Suprapubic skin (tissue), 4 donors: ENCODE measurements at regions not wholly inside any gene's neighbourhood (a gene's known extent, or its start where the extent isn't known, plus 50 kb on each side); places are given as distances from the start of the nearest gene placed in this dataset.
A peak's percentile ranks its signal among the peaks of the same experiment; 100 is the strongest.

Experiments
- DNase-seq, 2 donors: peaks; one replicate each; pipeline ENCODE4 v3.0.0-alpha.2; 2019; ENCODE audit warnings: low spot score in 2 of 2
- H3K27ac ChIP-seq: fragments of 200-600 bp; sonication (generic); one replicate; pipeline ENCODE4 v1.5.1; 2019
- H3K27me3 ChIP-seq: fragments of 200-600 bp; sonication (generic); one replicate; pipeline ENCODE4 v1.5.1; 2019
- H3K36me3 ChIP-seq: fragments of 200-600 bp; sonication (generic); one replicate; pipeline ENCODE4 v1.5.1; 2019
- H3K4me1 ChIP-seq: fragments of 200-600 bp; sonication (generic); one replicate; pipeline ENCODE4 v1.5.1; 2019
- H3K4me3 ChIP-seq: fragments of 200-600 bp; sonication (generic); one replicate; pipeline ENCODE4 v1.5.1; 2019; ENCODE audit warnings: mild to moderate bottlenecking
- H3K9me3 ChIP-seq: fragments of 200-600 bp; sonication (generic); one replicate; pipeline ENCODE4 v1.5.1; 2019
- CTCF ChIP-seq, 2 donors: fragments of 200-600 bp in 1 of 2; fragments of 450-650 bp in 1 of 2; sonication (generic) in 1 of 2; IDR thresholded peaks; one replicate each; pipeline ENCODE4 v1.5.1; 2016 to 2019; ENCODE audit warnings: antibody characterized with exemption in 2 of 2, mild to moderate bottlenecking in 1 of 2, moderate library complexity in 1 of 2
- EP300 ChIP-seq: sonication (generic); formaldehyde crosslinking; IDR thresholded peaks from one replicate; pipeline ENCODE4 v1.6.1; 2017; ENCODE audit warnings: antibody characterized with exemption
- POLR2A ChIP-seq, 2 donors: fragments of 450-650 bp; IDR thresholded peaks; one replicate each; pipeline ENCODE4 v1.6.1; 2017; ENCODE audit warnings: antibody characterized with exemption in 2 of 2, mild to moderate bottlenecking in 2 of 2, moderate library complexity in 2 of 2
- POLR2AphosphoS5 ChIP-seq, 3 donors: sonication (generic); formaldehyde crosslinking; IDR thresholded peaks; one replicate each; pipeline ENCODE4 v1.6.1; 2017; ENCODE audit warnings: antibody characterized with exemption in 3 of 3
- WGBS: methylation state at CpG from one replicate; pipeline ENCODE4 v1.1.5; 2018; 5-methylcytosine and 5-hydroxymethylcytosine counted together

DNA sequence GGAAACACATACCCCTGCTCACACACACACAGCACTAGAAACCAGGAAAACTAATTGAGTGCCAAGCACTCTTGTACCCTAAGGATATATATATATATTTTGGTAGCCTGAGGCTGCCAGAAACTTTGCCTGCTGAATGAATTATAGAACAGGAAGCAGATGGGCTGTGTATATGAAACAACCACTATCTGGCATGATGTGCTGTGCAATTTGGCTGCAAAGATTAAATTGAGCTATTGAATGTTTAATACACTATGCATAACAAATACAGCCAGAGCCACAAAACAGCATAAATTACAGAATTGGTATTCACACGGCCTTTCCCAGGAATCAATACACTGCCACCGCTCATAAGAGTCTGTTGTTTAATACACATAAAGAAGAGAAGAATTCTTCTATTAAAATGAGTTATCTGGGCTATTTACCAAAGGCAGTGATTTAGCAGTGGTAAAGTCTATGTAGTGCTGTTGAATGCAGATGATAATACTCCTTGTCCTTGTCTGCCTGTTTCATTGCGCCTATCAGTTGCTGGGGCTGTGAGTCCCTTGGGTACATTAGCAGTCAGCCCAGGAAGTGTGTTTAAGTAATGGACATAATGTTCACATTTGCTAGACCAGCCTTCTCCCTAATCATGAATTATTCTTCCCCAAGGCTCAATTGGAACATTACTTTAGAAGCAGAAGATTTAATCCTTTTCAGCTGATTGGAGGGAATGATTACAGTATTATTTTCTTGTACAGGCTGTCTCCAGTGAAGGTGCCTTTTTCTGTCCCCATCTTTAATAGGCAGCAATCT is 294.3 kb downstream of the TLE1 start:
- Histone ChIP-seq H3K36me3 (no peaks in the 10 kb centered on the region), H3K27me3 (no peaks in the 10 kb centered on the region), H3K27ac (peak overlapping the region; percentile 7), H3K4me3 (no peak overlapping the region), H3K4me1 (peaks cover 50% of the 10 kb centered on the region), H3K9me3 (no peaks in the 10 kb centered on the region)
- WGBS, result 48% methylated on average over 3 of the region's 3 CpGs
- DNase-seq, result no peak
- TF ChIP-seq EP300 (no peak), POLR2A (IDR thresholded peaks at IDR 0.05) (no peak), CTCF (IDR thresholded peaks at IDR 0.05) (no peak), POLR2AphosphoS5 (IDR thresholded peaks at IDR 0.05) (no peak)

DNA sequence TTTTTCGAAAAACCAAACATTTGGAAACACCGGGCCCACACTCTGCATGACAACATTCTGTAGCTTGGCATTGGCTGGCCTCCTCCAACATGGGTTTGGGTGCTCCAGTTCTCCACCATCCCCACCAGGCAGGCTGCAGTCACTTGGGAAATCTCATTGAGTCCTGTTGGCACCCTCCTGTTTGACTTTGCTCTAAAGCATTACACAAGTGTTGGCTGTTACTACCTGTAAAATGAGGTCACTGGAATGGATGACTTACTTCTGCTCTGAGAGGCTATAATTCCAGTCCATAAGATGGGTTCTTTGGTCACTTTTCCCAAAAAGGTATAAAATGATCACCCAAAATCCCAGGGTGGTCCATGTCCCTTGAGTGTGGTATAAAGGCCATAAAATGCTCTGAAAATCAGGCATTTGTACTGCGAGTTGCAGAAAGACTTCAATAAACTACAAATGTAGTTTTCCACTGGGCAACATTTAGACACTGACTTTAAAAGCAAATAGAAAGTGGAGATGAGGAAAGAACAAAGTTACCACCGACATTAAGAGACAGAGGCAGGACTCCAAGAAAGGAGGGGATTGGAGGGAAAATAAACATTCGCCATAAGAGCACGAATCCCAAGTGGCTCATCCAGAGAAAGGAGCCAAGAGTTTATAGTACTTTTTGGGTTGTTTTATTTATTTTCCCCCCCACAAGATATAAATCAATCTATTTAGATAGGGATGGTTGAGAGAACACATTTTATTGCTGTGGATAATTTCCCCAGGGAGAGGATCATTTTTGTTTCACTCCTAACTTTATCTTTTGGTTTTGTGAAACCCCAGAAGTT is 295.1 kb downstream of the TLE1 start:
- TF ChIP-seq POLR2AphosphoS5 (IDR thresholded peaks at IDR 0.05), result no peak
- TF ChIP-seq CTCF (IDR thresholded peaks at IDR 0.05), result no peak
- TF ChIP-seq POLR2A (IDR thresholded peaks at IDR 0.05), result no peak
- no peak for TF ChIP-seq EP300

DNA sequence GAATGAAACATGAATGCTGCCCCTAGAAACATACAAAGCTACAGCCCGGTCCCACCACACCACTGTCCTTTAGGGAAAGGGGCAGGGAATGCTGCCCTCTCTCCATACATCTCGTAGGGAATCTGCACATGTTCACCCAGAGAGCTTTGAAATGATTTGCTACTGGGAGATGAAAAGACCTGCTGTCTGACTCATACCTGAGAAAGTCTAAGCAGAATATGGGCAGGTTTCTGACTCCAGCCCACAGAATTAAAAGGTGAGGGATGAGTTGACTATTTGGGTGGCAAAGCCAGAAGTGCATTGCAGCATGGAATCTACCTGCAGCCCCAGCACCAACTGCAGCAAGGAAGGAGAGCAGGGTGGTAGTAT is 297.9 kb downstream of the TLE1 start:
- no peak for DNase-seq
- H3K4me3 ChIP-seq, result no peak overlapping the region
- H3K27me3 ChIP-seq, result no peaks in the 10 kb centered on the region
- no peak for TF ChIP-seq CTCF (IDR thresholded peaks at IDR 0.05)
- TF ChIP-seq POLR2AphosphoS5 (IDR thresholded peaks at IDR 0.05), result no peak
- no peak for TF ChIP-seq POLR2A (IDR thresholded peaks at IDR 0.05)
- TF ChIP-seq EP300, result no peak
- no peaks in the 10 kb centered on the region for H3K9me3 ChIP-seq
- peaks cover 62% of the 10 kb centered on the region for H3K4me1 ChIP-seq
- no peaks in the 10 kb centered on the region for H3K36me3 ChIP-seq
- H3K27ac ChIP-seq, result no peak overlapping the region
- 75% methylated on average over 2 of the region's 2 CpGs for WGBS

More for the DNA sequence above, 295.1 kb downstream of the TLE1 start:
- Histone ChIP-seq H3K36me3 (no peaks in the 10 kb centered on the region), H3K9me3 (no peaks in the 10 kb centered on the region), H3K4me3 (no peak overlapping the region), H3K27ac (peak overlapping the region; percentile 7), H3K27me3 (no peaks in the 10 kb centered on the region), H3K4me1 (peaks cover 59% of the 10 kb centered on the region)
- 65% methylated on average over 6 of the region's 6 CpGs for WGBS
- DNase-seq, result no peak

- 63% methylated on average over 4 of the region's 4 CpGs for WGBS
- no peaks in the 10 kb centered on the region for H3K9me3 ChIP-seq
- no peak overlapping the region for H3K4me3 ChIP-seq
- H3K4me1 ChIP-seq, result peaks cover 62% of the 10 kb centered on the region
- no peak for DNase-seq
- H3K36me3 ChIP-seq, result no peaks in the 10 kb centered on the region
- no peaks in the 10 kb centered on the region for H3K27me3 ChIP-seq
- no peak overlapping the region for H3K27ac ChIP-seq
- TF ChIP-seq POLR2AphosphoS5 (IDR thresholded peaks at IDR 0.05) (no peak), POLR2A (IDR thresholded peaks at IDR 0.05) (no peak), EP300 (no peak), CTCF (IDR thresholded peaks at IDR 0.05) (no peak)
Observed at GRCh38 chr9:81390792-81391456, 298.4 kb downstream of the TLE1 start.
